HepG2 (cell line): ENCODE measurements at regions not wholly inside any gene's neighbourhood (a gene's known extent, or its start where the extent isn't known, plus 50 kb on each side); places are given as distances from the start of the nearest gene placed in this dataset.

Source experiments
- ATAC-seq: fragments of 200-7000 bp; cut with Tn5 transposase; 3 replicates; pipeline ENCODE4 v1.9.1; 2020; ENCODE audit warnings: mild to moderate bottlenecking, moderate library complexity
- BruUV-seq: library from RNA; stranded (reverse); fragments of 400-500 nt; replicated peaks from 2 replicates; lab custom pipeline; 2021; lab: Mats Ljungman, UMichigan
- CTCF ChIA-PET: fragments of 300-600 bp; formaldehyde crosslinking; extraction: SDS; loops from one replicate; lab custom pipeline; 2021; ENCODE audit warnings: low total read pairs, inconsistent platforms, low intra/inter-chr PET ratio; lab: Yijun Ruan, JAX
- POLR2A ChIA-PET: fragments of 350-600 bp; sonication (Branson Sonifier 250); formaldehyde crosslinking; loops from one replicate; lab custom pipeline; 2020; ENCODE audit warnings: antibody characterized with exemption, inconsistent platforms; lab: Yijun Ruan, JAX
- DNase-seq: peaks from one replicate; pipeline ENCODE4 v3.0.0-alpha.2; 2015; ENCODE audit warnings: low spot score
- FAIRE-seq: peaks from 3 replicates; lab custom pipeline; 2011; peaks lifted over from hg19 to GRCh38; lab: Jason Lieb, UNC
- H2AFZ ChIP-seq: one replicate; pipeline ENCODE4 v1.6.1; 2011; ENCODE audit warnings: low read length, inconsistent platforms
- H3K27ac ChIP-seq: fragments of 300-600 bp; 3 replicates; pipeline ENCODE4 v1.8.0; 2011; ENCODE audit warnings: mixed run types, mild to moderate bottlenecking, mixed read lengths, low read length, inconsistent platforms; ENCODE audit not compliant: insufficient read depth; ENCODE audit errors: extremely low read length
- H3K27me3 ChIP-seq, 2 experiments: fragments of 200-600 bp in 1 of 2; 2 replicates in 1 of 2; 3 replicates in 1 of 2; pipeline versions ENCODE4 v1.6.0 to v1.8.0; 2011; ENCODE audit warnings: low read length in 2 of 2, mild to moderate bottlenecking in 2 of 2, moderate library complexity in 2 of 2, inconsistent platforms in 1 of 2; ENCODE audit not compliant: insufficient read depth in 2 of 2, control insufficient read depth in 1 of 2
- H3K36me3 ChIP-seq, 2 experiments: fragments of 200-600 bp in 1 of 2; replicated peaks in 1 of 2; 2 replicates in 1 of 2; 3 replicates in 1 of 2; pipeline versions ENCODE4 v1.5.1 to v1.8.0; 2011; ENCODE audit warnings: low read length in 2 of 2, inconsistent platforms in 1 of 2; ENCODE audit not compliant: insufficient read depth in 2 of 2, control insufficient read depth in 1 of 2
- H3K4me1 ChIP-seq: 2 replicates; pipeline ENCODE4 v1.5.1; 2012; ENCODE audit warnings: low read length, inconsistent platforms; ENCODE audit not compliant: insufficient read depth
- H3K4me2 ChIP-seq: 2 replicates; pipeline ENCODE4 v1.6.0; 2011; ENCODE audit warnings: low read depth, low read length, inconsistent platforms
- H3K4me3 ChIP-seq, 3 experiments: fragments of 200-600 bp in 1 of 3; sonication (generic), shearing (Covaris generic) in 1 of 3; replicated peaks in 1 of 3; 2 replicates each; pipeline ENCODE4 v1.5.1; 2011 to 2016; ENCODE audit warnings: low read length in 3 of 3, inconsistent platforms in 2 of 3, low read depth in 2 of 3, mild to moderate bottlenecking in 2 of 3, control low read depth in 1 of 3, mixed read lengths in 1 of 3; ENCODE audit not compliant: insufficient read depth in 1 of 3
- H3K79me2 ChIP-seq: one replicate; pipeline ENCODE4 v1.6.1; 2011; ENCODE audit warnings: low read length, inconsistent platforms; ENCODE audit not compliant: insufficient read depth
- H3K9ac ChIP-seq: 2 replicates; pipeline ENCODE4 v1.6.0; 2011; ENCODE audit warnings: mild to moderate bottlenecking, low read depth, low read length, inconsistent platforms; ENCODE audit not compliant: insufficient read depth
- H3K9me3 ChIP-seq: 2 replicates; pipeline ENCODE4 v1.5.1; 2012; ENCODE audit warnings: mild to moderate bottlenecking, low read length
- H4K20me1 ChIP-seq: 2 replicates; pipeline ENCODE4 v1.6.0; 2011; ENCODE audit warnings: inconsistent platforms, mild to moderate bottlenecking, low read length, moderate library complexity; ENCODE audit not compliant: insufficient read depth
- AGO1 ChIP-seq: fragments of 200-400 bp; formaldehyde crosslinking; IDR thresholded peaks from 2 replicates; pipeline ENCODE4 v1.6.1; 2017; ENCODE audit warnings: mild to moderate bottlenecking, low read depth, low read length, moderate library complexity; ENCODE audit not compliant: poor library complexity, severe bottlenecking
- AGO2 ChIP-seq: fragments of 200-400 bp; formaldehyde crosslinking; optimal IDR thresholded peaks from 2 replicates; pipeline ENCODE3; 2017; ENCODE audit warnings: mild to moderate bottlenecking, low read depth, low read length, moderate library complexity
- CSRNP2 ChIP-seq: sonication (generic); formaldehyde crosslinking; conservative IDR thresholded peaks from 2 replicates; pipeline ENCODE4 v1.8.0; 2022; ENCODE audit warnings: low read depth, missing genetic modification reagents
- KDM5B ChIP-seq: sonication (generic); formaldehyde crosslinking; IDR thresholded peaks from 2 replicates; pipeline ENCODE4 v1.4.0; 2020; ENCODE audit warnings: missing genetic modification reagents, mild to moderate bottlenecking, borderline replicate concordance
- RERE ChIP-seq: IDR thresholded peaks from 2 replicates; pipeline ENCODE4 v1.6.1; 2016; ENCODE audit warnings: low read depth, missing genetic modification reagents, missing compliant biosample characterization
- SALL2 ChIP-seq: sonication (generic); formaldehyde crosslinking; IDR thresholded peaks from 2 replicates; pipeline ENCODE4 v1.8.1; 2023; ENCODE audit warnings: mild to moderate bottlenecking, missing genetic modification reagents, inconsistent platforms
- TCF7L2 ChIP-seq: IDR thresholded peaks from 2 replicates; pipeline ENCODE4 v1.6.1; 2011; ENCODE audit warnings: mild to moderate bottlenecking, low read depth, low read length, moderate library complexity
- TEF ChIP-seq: sonication (generic); formaldehyde crosslinking; IDR thresholded peaks from 2 replicates; pipeline ENCODE4 v1.5.0; 2020; ENCODE audit warnings: missing genetic modification reagents
- ZNF142 ChIP-seq: sonication (generic); formaldehyde crosslinking; IDR thresholded peaks from 2 replicates; pipeline ENCODE4 v1.4.0; 2020; ENCODE audit warnings: missing genetic modification reagents
- ZSCAN29 ChIP-seq: sonication (generic); formaldehyde crosslinking; conservative IDR thresholded peaks from 2 replicates; pipeline ENCODE4 v1.4.0; 2020; ENCODE audit warnings: mild to moderate bottlenecking, missing genetic modification reagents
- in situ Hi-C: cut with HindIII; loops from 2 replicates; pipeline ENCODE4 v1.10.0; 2017; ENCODE audit warnings: low pct_unique_long_range_greater_than_20kb; ENCODE audit not compliant: extremely low pct_ligation_motif_present
- intact Hi-C: fragments of 100-400 bp; cut with micrococcal nuclease; formaldehyde crosslinking; loops from one replicate; pipeline ENCODE4 v1.10.0; 2022; ENCODE audit not compliant: unreplicated experiment

GRCh38 chr13:90397503-90397902 lies 950.0 kb upstream of the MIR17HG start (continued):
- TF ChIP-seq RERE (CRISPR knock-in tag) (no peak), CSRNP2 (CRISPR knock-in tag) (no peak)

GRCh38 chr13:90400372-90400771 lies 947.1 kb upstream of the MIR17HG start:
- H3K27me3 ChIP-seq: no peaks in the 10 kb centered on the region
- H3K9me3 ChIP-seq: peaks cover 64% of the 10 kb centered on the region
- no peak for FAIRE-seq
- H3K27ac ChIP-seq: no peak overlapping the region
- no peaks in the 10 kb centered on the region for H4K20me1 ChIP-seq
- CTCF ChIA-PET: no interaction called here
- no peak overlapping the region for H3K9ac ChIP-seq
- POLR2A ChIA-PET: no interaction called here
- H3K36me3 ChIP-seq: no peaks in the 10 kb centered on the region
- H3K4me2 ChIP-seq: no peak overlapping the region
- BruUV-seq: no TSS peak
- no peak for ATAC-seq
- no peak for DNase-seq
- no peak overlapping the region for H2AFZ ChIP-seq
- no peaks in the 10 kb centered on the region for H3K79me2 ChIP-seq
- intact Hi-C loops (no loop called here), in situ Hi-C loops (no loop called here)
- no peaks in the 10 kb centered on the region for H3K4me1 ChIP-seq
- H3K4me3 ChIP-seq: no peak overlapping the region
- TF ChIP-seq KDM5B (CRISPR knock-in tag) (no peak), TEF (no peak), AGO2 (no peak), AGO1 (no peak), SALL2 (no peak), TCF7L2 (no peak), ZSCAN29 (CRISPR knock-in tag) (no peak), ZNF142 (CRISPR knock-in tag) (no peak)
